ENCODE measurements at regions not wholly inside any gene's neighbourhood (a gene's known extent, or its start where the extent isn't known, plus 50 kb on each side); places are given as distances from the start of the nearest gene placed in this dataset.
"Not testable (repeated sequence)": the region's sequence is repeated elsewhere in the genome, so short reads cannot be mapped to it uniquely, and the experiment has no call there.

GRCh38 chr9:110013064-110013463 is 194.9 kb downstream of the C9orf152 start:
- peaks cover 0 to 3% of the 10 kb centered on the region in 2 experiments for H3K27me3 ChIP-seq (replicated peaks in 1 of 2; ENCODE audit: control insufficient read depth in 2 of 2, extremely low read depth in 1 of 2, insufficient read depth in 2 of 2, low read length in 1 of 2)
- no peaks in the 10 kb centered on the region for H3K36me3 ChIP-seq (ENCODE audit: control insufficient read depth in 2 of 2, extremely low read depth in 1 of 2, insufficient read depth in 1 of 2, low read length in 1 of 2)
- no peak overlapping the region for H3K4me3 ChIP-seq (ENCODE audit: control insufficient read depth in 1 of 2, extremely low read depth in 1 of 2, low read length in 1 of 2)
- no CpG with 5 or more reads among the region's 1 CpG for WGBS (ENCODE audit: insufficient coverage)
- CTCF ChIA-PET: no interaction called here
- H3K4me3 Mint-ChIP-seq: no peak overlapping the region
- H3K27ac Mint-ChIP-seq: peak overlapping the region in 1 of 2 donors; percentile 2
- H3K27me3 Mint-ChIP-seq: no peaks in the 10 kb centered on the region
- peaks cover 0 to under 1% (median 0%) of the 10 kb centered on the region in 3 donors for H3K9me3 Mint-ChIP-seq
- H3K4me1 ChIP-seq (ENCODE audit: control insufficient read depth in 1 of 2, extremely low read depth in 1 of 2, insufficient read depth in 2 of 2, low read length in 2 of 2): no peaks in the 10 kb centered on the region
- POLR2A ChIA-PET: no interaction called here
- H3K36me3 Mint-ChIP-seq: no peaks in the 10 kb centered on the region
- no peak for DNase-seq
- no peak overlapping the region for H3K27ac ChIP-seq (ENCODE audit: low read length)
- H3K4me1 Mint-ChIP-seq: peaks cover 0 to 7% (median 4%) of the 10 kb centered on the region in 3 donors
- ATAC-seq (replicated peaks in 1 of 4): no peak
- no peaks in the 10 kb centered on the region for H3K9me3 ChIP-seq

- POLR2A ChIA-PET: no interaction called here
- no peak overlapping the region for H3K4me3 Mint-ChIP-seq
- ATAC-seq (replicated peaks in 1 of 4) (peak in 3 of 4 experiments; percentile 31 to 67 (median 45)), DNase-seq (peak in 1 of 35 experiments; percentile 5)
- H3K9me3 Mint-ChIP-seq: no peaks in the 10 kb centered on the region
- H3K27ac ChIP-seq (ENCODE audit: low read length): no peak overlapping the region
- H3K4me1 Mint-ChIP-seq: peaks cover 0 to 7% (median 4%) of the 10 kb centered on the region in 3 donors
- no peaks in the 10 kb centered on the region for H3K27me3 Mint-ChIP-seq
- H3K9me3 ChIP-seq: no peaks in the 10 kb centered on the region
- no peaks in the 10 kb centered on the region for H3K36me3 ChIP-seq (ENCODE audit: control insufficient read depth in 2 of 2, extremely low read depth in 1 of 2, insufficient read depth in 1 of 2, low read length in 1 of 2)
- CTCF ChIA-PET: interaction anchor here in 1 of 2 donors (0.6 kb wide), 1 partner anchor 40 kb away, joined by 3 read pairs; no protein-coding TSS in a partner anchor
- peak overlapping the region in 1 of 2 donors; percentile 34 for H3K27ac Mint-ChIP-seq
- no peaks in the 10 kb centered on the region for H3K27me3 ChIP-seq (replicated peaks in 1 of 2; ENCODE audit: control insufficient read depth in 2 of 2, extremely low read depth in 1 of 2, insufficient read depth in 2 of 2, low read length in 1 of 2)
- no CpG with 5 or more reads among the region's 5 CpGs for WGBS (ENCODE audit: insufficient coverage)
- no peak overlapping the region for H3K4me3 ChIP-seq (ENCODE audit: control insufficient read depth in 1 of 2, extremely low read depth in 1 of 2, low read length in 1 of 2)
- no peaks in the 10 kb centered on the region for H3K36me3 Mint-ChIP-seq
- H3K4me1 ChIP-seq (ENCODE audit: control insufficient read depth in 1 of 2, extremely low read depth in 1 of 2, insufficient read depth in 2 of 2, low read length in 2 of 2): no peaks in the 10 kb centered on the region
Observed at GRCh38 chr9:110015759-110016158, 192.2 kb downstream of the C9orf152 start.

- CTCF ChIA-PET: interaction anchor here in 1 of 2 donors (0.6 kb wide), 1 partner anchor 40 kb away, joined by 3 read pairs; no protein-coding TSS in a partner anchor
Observed at GRCh38 chr9:110016340-110016739, 191.6 kb downstream of the C9orf152 start.

GRCh38 chr9:110020216-110020615 is 187.7 kb downstream of the C9orf152 start:
- H3K36me3 ChIP-seq (ENCODE audit: control insufficient read depth in 2 of 2, extremely low read depth in 1 of 2, insufficient read depth in 1 of 2, low read length in 1 of 2); H3K36me3 Mint-ChIP-seq; CTCF ChIA-PET; H3K27me3 ChIP-seq (replicated peaks in 1 of 2; ENCODE audit: control insufficient read depth in 2 of 2, extremely low read depth in 1 of 2, insufficient read depth in 2 of 2, low read length in 1 of 2); H3K27me3 Mint-ChIP-seq; H3K9me3 ChIP-seq; H3K27ac Mint-ChIP-seq; H3K4me3 Mint-ChIP-seq; H3K4me3 ChIP-seq (ENCODE audit: control insufficient read depth in 1 of 2, extremely low read depth in 1 of 2, low read length in 1 of 2); ATAC-seq (replicated peaks in 1 of 4); DNase-seq; H3K4me1 ChIP-seq (ENCODE audit: control insufficient read depth in 1 of 2, extremely low read depth in 1 of 2, insufficient read depth in 2 of 2, low read length in 2 of 2); H3K27ac ChIP-seq (ENCODE audit: low read length); H3K9me3 Mint-ChIP-seq: not testable (repeated sequence)
- peaks cover 10 to 14% (median 12%) of the 10 kb centered on the region in 3 donors for H3K4me1 Mint-ChIP-seq
- POLR2A ChIA-PET: interaction anchor here in 1 of 2 donors (0.6 kb wide), 1 partner anchor 164 kb away, joined by 3 read pairs; no protein-coding TSS in a partner anchor
- 56% methylated on average over 1 of the region's 4 CpGs for WGBS (ENCODE audit: insufficient coverage)

More at GRCh38 chr9:110016340-110016739, 191.6 kb downstream of the C9orf152 start:
- Mint-ChIP-seq H3K27ac (no peak overlapping the region), H3K4me3 (no peak overlapping the region), H3K27me3 (no peaks in the 10 kb centered on the region), H3K36me3 (no peaks in the 10 kb centered on the region), H3K4me1 (peaks cover 0 to 7% (median 4%) of the 10 kb centered on the region in 3 donors), H3K9me3 (no peaks in the 10 kb centered on the region)
- no peak overlapping the region for H3K4me3 ChIP-seq (ENCODE audit: control insufficient read depth in 1 of 2, extremely low read depth in 1 of 2, low read length in 1 of 2)
- POLR2A ChIA-PET: no interaction called here
- no peaks in the 10 kb centered on the region for H3K36me3 ChIP-seq (ENCODE audit: control insufficient read depth in 2 of 2, extremely low read depth in 1 of 2, insufficient read depth in 1 of 2, low read length in 1 of 2)
- H3K9me3 ChIP-seq: no peaks in the 10 kb centered on the region
- DNase-seq: no peak
- WGBS (ENCODE audit: insufficient coverage): 100% methylated on average over 1 of the region's 2 CpGs
- H3K4me1 ChIP-seq (ENCODE audit: control insufficient read depth in 1 of 2, extremely low read depth in 1 of 2, insufficient read depth in 2 of 2, low read length in 2 of 2): no peaks in the 10 kb centered on the region
- ATAC-seq (replicated peaks in 1 of 4): no peak
- H3K27ac ChIP-seq (ENCODE audit: low read length): no peak overlapping the region
- no peaks in the 10 kb centered on the region for H3K27me3 ChIP-seq (replicated peaks in 1 of 2; ENCODE audit: control insufficient read depth in 2 of 2, extremely low read depth in 1 of 2, insufficient read depth in 2 of 2, low read length in 1 of 2)

- peaks cover 7 to 10% (median 7%) of the 10 kb centered on the region in 3 donors for H3K4me1 Mint-ChIP-seq
- H3K4me3 Mint-ChIP-seq: no peak overlapping the region
- Histone ChIP-seq H3K27ac (ENCODE audit: low read length) (no peak overlapping the region), H3K4me3 (ENCODE audit: control insufficient read depth in 1 of 2, extremely low read depth in 1 of 2, low read length in 1 of 2) (no peak overlapping the region), H3K4me1 (ENCODE audit: control insufficient read depth in 1 of 2, extremely low read depth in 1 of 2, insufficient read depth in 2 of 2, low read length in 2 of 2) (peaks cover 0 to 7% of the 10 kb centered on the region in 2 experiments), H3K9me3 (no peaks in the 10 kb centered on the region), H3K36me3 (ENCODE audit: control insufficient read depth in 2 of 2, extremely low read depth in 1 of 2, insufficient read depth in 1 of 2, low read length in 1 of 2) (no peaks in the 10 kb centered on the region), H3K27me3 (replicated peaks in 1 of 2; ENCODE audit: control insufficient read depth in 2 of 2, extremely low read depth in 1 of 2, insufficient read depth in 2 of 2, low read length in 1 of 2) (no peaks in the 10 kb centered on the region)
- peak overlapping the region; percentile 52 to 83 for H3K27ac Mint-ChIP-seq
- DNase-seq (peak in 1 of 35 experiments; percentile 3), ATAC-seq (replicated peaks in 1 of 4) (peak; percentile 31 to 62 (median 48))
- H3K27me3 Mint-ChIP-seq: no peaks in the 10 kb centered on the region
- H3K9me3 Mint-ChIP-seq: no peaks in the 10 kb centered on the region
- CTCF ChIA-PET: no interaction called here
- no peaks in the 10 kb centered on the region for H3K36me3 Mint-ChIP-seq
- POLR2A ChIA-PET: interaction anchor here in 1 of 2 donors (0.7 kb wide), 1 partner anchor 748 kb away, joined by 6 read pairs; no protein-coding TSS in a partner anchor
- WGBS (ENCODE audit: insufficient coverage): no CpG with 5 or more reads among the region's 2 CpGs
Observed at GRCh38 chr9:110021891-110022290, 186.1 kb downstream of the C9orf152 start.

- POLR2A ChIA-PET; CTCF ChIA-PET; ATAC-seq (replicated peaks in 1 of 4); H3K9me3 Mint-ChIP-seq; DNase-seq; H3K4me3 Mint-ChIP-seq; H3K27me3 Mint-ChIP-seq; H3K4me3 ChIP-seq (ENCODE audit: control insufficient read depth in 1 of 2, extremely low read depth in 1 of 2, low read length in 1 of 2); H3K4me1 Mint-ChIP-seq; H3K27me3 ChIP-seq (replicated peaks in 1 of 2; ENCODE audit: control insufficient read depth in 2 of 2, extremely low read depth in 1 of 2, insufficient read depth in 2 of 2, low read length in 1 of 2); H3K36me3 ChIP-seq (ENCODE audit: control insufficient read depth in 2 of 2, extremely low read depth in 1 of 2, insufficient read depth in 1 of 2, low read length in 1 of 2); H3K9me3 ChIP-seq; H3K27ac Mint-ChIP-seq; H3K27ac ChIP-seq (ENCODE audit: low read length); H3K36me3 Mint-ChIP-seq; H3K4me1 ChIP-seq (ENCODE audit: control insufficient read depth in 1 of 2, extremely low read depth in 1 of 2, insufficient read depth in 2 of 2, low read length in 2 of 2): not testable (repeated sequence)
- WGBS (ENCODE audit: insufficient coverage): 100% methylated on average over 2 of the region's 8 CpGs
Observed at GRCh38 chr9:110023221-110023620, 184.7 kb downstream of the C9orf152 start.
